HG03521 (cell line): ENCODE measurements at regions not wholly inside any gene's neighbourhood (a gene's known extent, or its start where the extent isn't known, plus 50 kb on each side); places are given as distances from the start of the nearest gene placed in this dataset.

Experiments
- ATAC-seq: cut with Tn5 transposase; IDR thresholded peaks from one replicate; pipeline ENCODE4 v1.9.1; 2021; ENCODE audit warnings: mild to moderate bottlenecking, moderate library complexity; ENCODE audit not compliant: unreplicated experiment

DNA sequence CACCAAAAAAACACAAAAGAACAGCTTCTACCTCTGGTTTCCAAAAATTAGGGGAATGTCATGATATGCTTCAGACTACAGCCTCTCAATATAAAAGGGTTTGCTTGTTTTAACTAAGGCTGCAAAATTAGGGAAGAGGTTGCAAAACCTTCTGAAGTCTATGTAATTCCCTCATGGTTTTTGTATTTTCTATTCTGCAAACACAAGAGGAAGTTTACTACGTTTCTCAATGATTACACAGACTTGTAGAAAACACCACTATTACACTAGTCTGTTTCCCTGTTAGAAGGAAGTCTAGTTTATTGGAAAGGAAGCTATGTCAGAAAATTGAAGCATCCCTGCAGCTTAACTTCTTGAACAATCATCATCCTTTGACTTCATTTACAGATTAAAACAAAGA is 229.7 kb upstream of the FMN2 start:
- no peak for ATAC-seq

DNA sequence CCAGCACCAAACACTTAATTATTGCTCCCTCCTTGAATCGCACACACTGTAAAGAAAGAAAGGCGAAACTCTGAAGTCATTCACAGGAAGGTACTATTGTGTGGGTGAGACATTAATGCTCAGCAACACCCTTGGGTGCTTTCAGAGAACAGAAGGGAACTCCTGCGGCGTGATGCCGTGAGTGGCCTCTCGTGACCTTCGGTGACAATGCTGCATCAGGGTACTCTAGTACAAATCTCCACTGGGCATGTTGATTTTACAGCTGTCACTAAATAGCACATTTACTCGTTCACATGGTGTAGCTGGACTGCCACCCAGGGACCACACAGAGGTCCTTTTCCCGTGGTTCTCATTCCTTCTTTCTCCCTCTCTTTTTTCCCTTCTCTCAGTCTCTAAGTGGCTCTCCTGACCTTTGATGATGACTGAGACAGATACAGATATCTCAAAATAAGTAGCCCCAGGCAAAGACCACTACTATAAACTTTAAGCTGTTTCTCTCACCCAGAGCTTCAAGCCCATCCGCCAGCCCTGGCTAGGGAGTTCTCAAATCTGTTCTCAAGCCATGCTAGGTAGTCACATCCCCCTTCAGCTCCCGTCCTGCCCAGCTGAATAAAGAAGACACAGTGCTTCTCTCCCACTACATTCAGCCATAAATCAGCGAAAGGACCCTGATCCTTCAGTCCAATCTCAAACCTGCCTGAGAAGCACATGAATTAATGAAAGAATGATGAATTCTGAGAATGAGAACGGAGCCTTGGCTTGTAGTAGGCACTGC is 223.4 kb upstream of the FMN2 start:
- ATAC-seq: no peak

DNA sequence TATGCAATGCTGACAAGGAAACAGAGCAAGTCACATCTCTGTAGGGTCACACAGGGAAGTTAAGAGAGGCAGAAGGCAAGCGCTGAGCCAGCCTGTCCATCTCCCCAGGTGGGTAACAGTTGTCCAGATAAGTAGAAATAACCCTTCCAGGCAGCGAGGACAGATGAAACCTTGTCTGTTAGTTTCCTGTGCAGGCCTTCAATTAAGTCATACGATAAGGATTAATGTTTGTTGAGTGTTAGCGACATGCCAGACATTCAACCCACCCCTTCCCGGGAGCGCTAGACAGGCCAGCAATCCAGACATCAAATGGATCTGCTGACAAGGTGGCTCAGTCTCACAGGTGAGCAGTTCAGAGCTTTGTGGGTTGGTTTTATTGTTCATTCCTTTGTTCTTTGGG is 221.5 kb upstream of the FMN2 start:
- ATAC-seq: no peak

- ATAC-seq: no peak
These were observed 219.1 kb upstream of the FMN2 start for GRCh38 chr1:239872626-239873025.

DNA sequence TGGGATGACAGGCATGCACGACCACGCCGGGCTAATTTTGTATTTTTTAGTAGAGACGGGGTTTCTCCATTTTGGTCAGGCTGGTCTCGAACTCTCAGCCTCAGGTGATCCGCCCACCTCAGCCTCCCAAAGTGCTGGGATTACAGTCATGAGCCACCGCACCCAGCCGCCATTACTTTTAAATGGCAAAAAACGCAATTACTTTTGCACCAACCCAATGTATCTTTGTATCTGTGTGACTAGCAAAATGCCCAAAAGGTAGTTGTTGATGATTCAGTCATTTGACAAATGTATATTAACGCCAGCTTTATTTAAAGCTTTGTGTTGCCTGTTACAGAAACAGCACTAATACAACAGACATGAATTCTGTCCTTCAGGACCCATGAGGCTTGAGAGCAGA is 216.9 kb upstream of the FMN2 start:
- ATAC-seq: no peak

GRCh38 chr1:239879321-239880170 is 212.1 kb upstream of the FMN2 start:
- ATAC-seq: no peak

DNA sequence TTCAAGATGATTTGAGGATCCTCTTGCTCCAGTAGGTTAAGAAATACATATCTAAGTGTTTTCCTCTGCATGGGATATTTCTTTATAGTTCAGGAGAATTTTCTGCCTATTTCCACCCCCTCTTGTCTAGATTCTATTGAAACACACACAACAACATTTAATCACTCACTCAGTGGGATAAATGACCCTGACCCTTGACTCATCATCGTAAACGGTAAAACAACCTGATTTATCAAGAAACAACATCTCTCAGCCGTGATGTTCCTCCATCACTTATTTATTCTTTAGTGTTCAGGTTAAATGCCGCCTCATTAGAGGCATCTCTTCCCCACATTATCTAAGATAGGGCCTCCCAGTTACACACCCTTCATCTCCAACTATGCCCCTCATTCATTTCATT is 208.7 kb upstream of the FMN2 start:
- no peak for ATAC-seq

DNA sequence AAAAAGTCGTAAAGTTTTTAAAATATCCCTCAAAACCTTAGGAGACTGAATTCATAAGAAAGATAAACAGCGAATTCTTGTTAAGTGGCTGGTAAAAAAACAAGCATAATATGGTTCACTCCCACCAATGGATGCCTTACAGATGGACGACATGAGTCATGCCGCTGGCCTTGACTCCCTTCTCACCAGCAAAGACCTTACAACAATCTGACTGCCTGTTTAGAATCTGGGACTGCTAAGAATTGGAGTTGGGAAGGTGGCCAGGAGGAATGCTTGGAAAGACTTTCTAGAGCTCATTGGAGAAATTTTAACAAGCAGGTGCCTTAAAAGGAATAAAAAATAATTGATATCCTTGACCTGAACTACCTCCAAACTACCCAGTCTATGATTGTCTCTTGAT is 206.9 kb upstream of the FMN2 start:
- ATAC-seq: no peak

DNA sequence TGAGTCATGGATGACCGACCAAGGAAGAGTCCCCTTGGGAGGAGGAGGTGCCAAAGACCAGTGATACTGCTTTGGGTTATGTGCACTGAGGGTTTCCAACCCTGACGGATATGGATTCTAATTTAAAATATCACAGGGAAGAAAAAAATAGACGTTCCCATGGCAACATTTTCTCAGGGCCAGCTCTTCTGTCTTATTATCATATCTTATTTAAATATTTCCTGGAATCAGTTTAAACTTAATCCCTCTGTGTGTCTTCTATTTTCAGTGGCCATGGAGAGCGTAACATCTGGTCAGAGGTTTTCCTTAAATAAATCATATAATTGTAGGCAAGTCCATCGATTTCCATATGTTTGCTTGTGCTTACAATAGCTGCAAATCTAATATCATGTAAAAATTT is 205.4 kb upstream of the FMN2 start:
- ATAC-seq: no peak

DNA sequence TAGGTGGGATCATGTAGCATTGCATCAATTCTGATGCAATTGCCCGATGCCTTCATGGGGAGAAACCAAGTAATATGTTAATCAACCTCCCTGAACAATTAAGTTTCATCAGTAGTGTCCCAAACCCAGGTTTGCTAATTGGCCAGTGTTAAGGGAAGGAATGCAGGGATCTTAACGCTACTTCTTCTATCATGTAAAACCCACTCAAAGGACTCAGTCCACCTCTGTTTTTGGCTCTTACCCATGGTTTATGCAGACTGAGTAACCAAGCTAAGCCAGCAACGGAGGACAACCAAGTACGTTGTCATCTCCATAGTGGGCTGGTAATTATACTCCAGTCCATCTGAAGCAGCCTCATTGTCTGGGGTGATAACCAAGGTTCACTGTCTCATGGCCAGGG is 203.0 kb upstream of the FMN2 start:
- ATAC-seq: no peak

GRCh38 chr1:239891621-239892358 is 199.9 kb upstream of the FMN2 start:
- ATAC-seq: no peak

DNA sequence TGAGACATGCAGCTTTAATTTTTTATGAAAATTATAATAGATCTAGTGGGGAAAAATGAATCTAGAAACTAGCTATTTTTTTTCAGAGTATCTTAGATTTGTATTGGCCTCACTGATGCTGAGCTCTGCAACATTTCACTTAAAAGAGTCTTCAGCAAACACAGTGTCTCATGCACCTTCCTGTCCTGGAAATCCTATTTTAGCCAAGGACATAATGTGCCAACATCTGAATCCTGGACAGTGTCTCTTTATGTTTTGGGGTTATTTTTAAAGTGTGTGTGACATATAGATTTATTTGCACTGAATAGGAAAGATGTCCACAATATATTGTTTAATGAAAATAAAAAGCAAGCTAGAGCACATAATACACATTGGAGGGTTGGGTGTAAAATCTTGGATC is 199.1 kb upstream of the FMN2 start:
- ATAC-seq: no peak

DNA sequence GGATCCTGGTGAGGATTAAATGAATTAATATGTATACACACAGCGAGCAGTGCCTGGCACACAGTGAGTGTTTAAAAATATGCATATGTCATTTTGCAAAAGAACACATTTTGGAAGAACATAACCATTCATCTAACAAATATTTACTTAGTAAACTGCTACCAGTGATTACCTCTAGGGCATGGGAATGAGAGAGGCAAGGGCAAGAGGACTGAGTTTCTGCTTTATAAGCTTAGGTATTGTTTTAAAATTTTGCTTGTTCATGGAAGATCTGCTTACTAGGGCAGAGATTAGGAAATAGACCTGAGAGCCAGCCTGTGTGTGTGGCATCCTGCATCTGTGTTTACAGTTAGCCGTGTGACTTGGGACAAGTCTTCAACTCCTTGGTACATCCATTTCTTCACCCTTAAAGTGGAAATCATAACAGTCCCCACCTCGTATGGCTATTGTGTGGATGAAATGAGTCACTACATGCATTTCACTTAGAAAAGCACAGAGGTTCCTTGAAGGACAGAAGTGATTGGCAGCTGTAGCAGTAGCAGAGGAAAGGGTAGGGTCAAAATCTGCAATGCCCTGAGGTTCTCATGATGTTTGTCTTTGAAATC is 198.5 kb upstream of the FMN2 start:
- ATAC-seq: no peak

GRCh38 chr1:239896569-239896968 is 195.1 kb upstream of the FMN2 start:
- ATAC-seq: no peak

DNA sequence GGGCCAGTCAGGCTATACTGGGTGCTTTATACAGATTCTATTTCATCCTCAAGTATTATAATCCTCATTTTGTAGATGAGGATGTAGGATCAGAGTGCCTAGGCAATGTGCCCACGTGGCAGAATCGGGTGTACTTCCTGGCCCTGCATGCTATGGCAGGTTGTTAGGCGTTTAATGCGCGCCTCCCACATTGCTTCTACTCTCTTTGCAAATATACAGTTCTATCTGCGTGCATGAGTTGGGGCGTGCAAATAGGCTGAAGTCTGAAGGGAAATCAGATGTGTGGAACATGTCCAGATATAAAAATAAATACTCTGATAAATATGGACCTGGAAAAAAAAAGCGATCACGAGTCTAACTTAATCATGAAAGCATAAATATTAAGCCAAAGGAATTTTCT is 194.7 kb upstream of the FMN2 start:
- no peak for ATAC-seq

DNA sequence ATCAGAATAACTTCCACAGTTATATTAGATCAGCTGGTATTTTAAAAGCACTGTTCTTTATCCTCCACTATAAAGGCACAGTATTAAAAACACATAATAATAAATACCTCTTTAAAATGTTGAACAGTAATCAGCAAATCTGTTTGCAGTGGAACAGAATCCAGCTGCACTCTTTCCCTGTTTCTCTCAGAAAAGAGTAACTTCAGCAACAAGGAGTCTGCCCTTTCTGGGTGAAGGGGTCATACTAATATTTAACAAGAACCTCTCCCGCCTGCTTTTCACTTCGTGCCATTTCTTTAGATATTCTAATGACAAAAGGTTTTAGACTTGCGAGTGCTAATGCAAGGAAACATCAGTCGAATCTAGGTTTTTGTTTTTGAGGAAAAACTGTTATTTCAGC is 194.2 kb upstream of the FMN2 start:
- ATAC-seq: no peak

GRCh38 chr1:239898062-239898730 is 193.5 kb upstream of the FMN2 start:
- peak; percentile 90 for ATAC-seq

- no peak for ATAC-seq
These were observed 191.9 kb upstream of the FMN2 start for GRCh38 chr1:239899747-239900146.

DNA sequence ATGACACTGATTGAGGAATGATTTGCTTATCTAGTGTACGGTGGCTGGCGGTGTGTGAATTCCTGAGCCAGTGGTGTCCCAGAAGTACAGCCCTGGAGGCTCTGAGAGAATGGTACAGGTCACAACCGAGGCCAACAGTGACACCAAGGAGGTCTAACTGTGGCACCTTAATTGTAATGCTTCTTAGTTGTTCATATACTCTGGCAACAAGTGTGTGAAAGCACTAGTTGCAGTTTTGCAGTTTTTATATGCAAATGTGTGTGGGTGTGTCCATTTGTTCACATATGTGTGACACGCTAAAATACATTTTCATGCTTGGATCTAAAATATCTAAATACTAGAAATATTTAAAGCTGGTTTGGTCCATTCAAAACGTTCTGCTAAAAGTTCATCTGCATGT is 185.3 kb upstream of the FMN2 start:
- no peak for ATAC-seq

DNA sequence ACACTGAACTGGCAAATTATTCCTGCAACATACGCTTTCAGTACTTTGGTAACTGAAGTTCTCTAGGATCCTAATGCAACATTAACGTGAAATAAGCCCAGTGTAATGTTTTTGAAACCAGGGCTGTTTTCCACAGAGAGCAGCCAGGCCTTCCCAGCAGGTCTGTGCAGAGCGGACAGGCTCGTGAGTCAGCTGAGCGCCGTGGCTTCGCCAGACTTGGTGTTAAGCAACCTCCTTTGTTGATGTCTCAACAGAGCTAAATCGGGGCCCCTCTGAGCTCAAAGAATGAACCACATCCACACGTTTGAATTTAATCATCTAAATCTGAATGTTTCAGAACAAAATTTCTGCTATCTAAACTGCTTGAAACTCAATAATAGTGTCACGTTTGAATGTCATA is 181.8 kb upstream of the FMN2 start:
- no peak for ATAC-seq

DNA sequence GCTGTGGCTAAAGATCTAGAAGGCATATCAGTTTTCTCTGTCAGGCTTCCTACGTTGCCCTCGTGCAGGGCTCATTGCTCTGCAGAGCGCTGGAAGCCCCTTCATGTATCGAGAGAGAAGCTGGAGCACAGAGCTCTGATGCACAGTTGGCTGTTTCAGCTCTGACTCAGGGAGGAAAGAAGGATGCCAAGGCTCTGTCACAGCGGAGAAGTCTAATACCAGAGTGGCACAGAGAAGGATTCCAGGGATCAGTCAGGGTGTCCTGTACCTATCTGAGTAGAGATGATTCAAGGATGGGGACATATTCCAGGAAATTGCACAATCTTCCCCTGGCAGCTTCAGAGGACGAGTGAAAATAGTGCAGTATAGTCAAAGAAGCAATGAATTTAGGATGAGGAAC is 179.2 kb upstream of the FMN2 start:
- no peak for ATAC-seq
